Activated CD4-positive, alpha-beta T cell treated with anti-CD3 and anti-CD28 coated beads, Interleukin-2, Interleukin-6, amounts not matched to agents 100 ng/mL and 50 ng/mL, durations not matched to agents 16 hours and 8 hours (primary cell): ENCODE measurements at regions not wholly inside any gene's neighbourhood (a gene's known extent, or its start where the extent isn't known, plus 50 kb on each side); places are given as distances from the start of the nearest gene placed in this dataset.
A peak's percentile ranks its signal among the peaks of the same experiment; 100 is the strongest.

Source experiments
- DNase-seq: peaks from one replicate; pipeline ENCODE4 v3.0.0-alpha.2; 2020

DNA sequence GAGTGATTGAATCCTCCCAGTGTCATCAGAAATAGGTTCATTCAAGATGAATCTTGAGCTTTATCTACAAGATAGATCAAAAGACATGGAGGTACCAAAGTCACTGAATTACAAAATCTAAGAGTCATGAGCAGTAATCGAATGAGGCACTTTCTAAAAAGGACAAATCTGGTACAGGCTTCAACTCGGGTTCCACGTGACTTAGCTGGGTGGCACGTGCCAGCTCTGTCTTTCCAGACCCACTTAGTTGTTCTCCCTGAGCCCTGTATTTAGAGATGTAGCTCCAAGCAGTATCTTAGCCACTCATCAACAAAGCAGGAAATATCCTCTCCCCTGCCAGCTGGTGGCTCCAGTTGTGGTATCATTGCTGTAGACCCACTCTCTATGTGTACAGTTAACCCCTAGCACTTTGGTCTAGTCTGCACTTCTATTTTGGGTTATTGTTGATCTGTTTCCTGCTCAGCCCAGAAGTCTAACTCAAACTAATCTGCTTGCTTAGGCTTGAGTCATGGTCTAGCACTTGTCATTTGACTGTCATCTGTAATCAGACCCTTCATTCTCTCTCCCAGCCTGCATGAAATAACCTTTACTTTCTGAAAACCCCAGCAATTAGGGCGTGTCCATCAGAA, 528.7 kb downstream of the ETS1 start:
- DNase-seq, result no peak

DNA sequence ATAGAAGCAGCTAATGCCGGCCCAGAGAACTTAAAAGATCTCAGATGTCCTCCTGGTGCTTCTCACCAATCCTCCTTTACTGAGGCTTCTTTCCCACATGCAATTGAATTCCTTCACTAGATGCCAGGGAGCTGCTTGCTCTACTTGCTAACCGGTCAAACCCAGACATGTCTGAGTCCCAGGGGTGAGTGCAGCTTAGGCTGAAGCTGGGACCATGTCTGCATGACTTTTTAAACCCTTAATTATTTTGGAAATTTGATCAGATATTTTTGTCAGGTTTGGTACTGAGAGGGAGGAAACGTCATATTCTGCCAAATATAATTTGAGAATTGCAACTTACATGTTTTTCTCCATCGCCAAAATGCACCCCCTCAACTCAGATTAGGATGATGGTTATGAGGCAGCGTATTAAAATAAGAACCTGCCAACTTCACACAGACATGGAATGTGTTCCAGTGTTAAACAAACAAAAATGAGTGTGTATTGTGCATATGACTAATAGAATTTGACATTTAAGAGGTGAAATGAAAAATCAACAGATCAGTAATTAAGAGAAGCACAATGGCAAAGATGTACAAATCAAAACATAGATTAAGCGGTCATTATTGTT, 529.5 kb downstream of the ETS1 start:
- DNase-seq, result no peak

- DNase-seq, result no peak
Observed at GRCh38 chr11:128055576-128056217, 531.7 kb downstream of the ETS1 start.

- no peak for DNase-seq
Observed at GRCh38 chr11:128053981-128054931, 533.1 kb downstream of the ETS1 start.

- peak; percentile 46 for DNase-seq
Observed at GRCh38 chr11:128052912-128053641, 534.3 kb downstream of the ETS1 start.

DNA sequence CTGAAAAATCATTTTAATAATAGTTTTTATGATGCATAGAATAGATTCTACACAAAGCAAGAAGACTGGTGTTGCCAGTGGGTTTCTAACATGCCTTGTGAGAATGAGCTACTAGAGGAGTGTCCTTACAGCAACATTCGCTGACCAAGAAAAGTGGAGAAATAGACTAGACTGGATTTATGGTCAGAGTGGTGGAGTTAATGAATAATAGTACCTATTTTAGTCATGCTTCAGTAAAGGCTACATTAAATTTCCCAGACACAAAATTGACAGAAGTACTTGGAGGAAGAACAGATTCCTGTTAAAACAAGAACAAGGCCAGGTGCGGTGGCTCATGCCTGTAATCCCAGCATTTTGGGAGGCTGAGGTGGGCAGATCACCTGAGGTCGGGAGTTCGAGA, 539.2 kb downstream of the ETS1 start:
- no peak for DNase-seq

DNA sequence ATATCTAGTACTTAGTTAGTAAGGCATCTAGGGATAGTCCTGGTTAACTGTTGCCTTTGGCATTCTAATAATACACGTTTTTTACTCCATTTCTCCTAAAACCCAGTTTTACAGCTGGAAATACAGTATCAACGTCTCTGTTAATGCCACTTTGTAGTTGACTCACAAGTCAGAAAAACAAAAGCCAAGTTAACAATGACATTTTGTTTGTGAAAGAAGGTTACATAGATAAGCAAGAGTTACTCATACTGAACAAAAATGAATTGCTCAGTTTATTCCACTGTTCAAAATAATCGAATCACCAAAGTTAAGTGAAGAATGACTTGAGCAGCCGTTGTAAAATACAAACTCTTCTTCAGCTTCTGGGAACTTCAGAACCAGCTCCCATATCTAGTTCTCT, 540.3 kb downstream of the ETS1 start:
- no peak for DNase-seq

GRCh38 chr11:128046213-128046612, 541.1 kb downstream of the ETS1 start:
- no peak for DNase-seq

DNA sequence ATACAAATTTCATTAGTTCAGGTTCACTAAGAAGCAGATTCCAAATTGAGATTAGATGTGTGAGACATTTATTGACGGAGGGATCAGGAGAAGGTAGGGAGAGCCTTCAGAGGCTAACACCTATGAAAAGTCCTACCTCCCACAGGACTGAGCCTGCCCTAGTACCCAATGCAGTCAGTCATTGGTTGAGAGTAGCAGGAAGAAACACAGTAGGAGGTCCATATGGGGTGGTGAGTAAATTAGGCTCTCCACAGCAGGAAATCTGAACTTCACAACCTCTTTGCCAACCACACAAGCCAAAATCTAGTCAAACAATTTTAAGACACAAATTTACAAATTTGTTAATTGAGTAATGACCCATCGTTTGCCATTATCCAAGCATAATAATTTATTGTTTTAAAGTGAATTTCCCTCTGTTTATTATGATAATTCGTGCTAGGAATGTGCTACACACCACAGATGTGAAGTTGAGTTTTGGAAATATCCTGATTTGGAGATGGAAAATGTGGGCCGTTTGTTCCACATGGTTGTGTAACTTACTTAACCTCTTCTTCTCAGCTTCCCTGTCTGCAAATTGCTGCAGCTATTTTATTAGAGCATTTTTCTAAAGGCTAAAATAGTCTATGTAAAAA, 542.1 kb downstream of the ETS1 start:
- DNase-seq, result no peak

DNA sequence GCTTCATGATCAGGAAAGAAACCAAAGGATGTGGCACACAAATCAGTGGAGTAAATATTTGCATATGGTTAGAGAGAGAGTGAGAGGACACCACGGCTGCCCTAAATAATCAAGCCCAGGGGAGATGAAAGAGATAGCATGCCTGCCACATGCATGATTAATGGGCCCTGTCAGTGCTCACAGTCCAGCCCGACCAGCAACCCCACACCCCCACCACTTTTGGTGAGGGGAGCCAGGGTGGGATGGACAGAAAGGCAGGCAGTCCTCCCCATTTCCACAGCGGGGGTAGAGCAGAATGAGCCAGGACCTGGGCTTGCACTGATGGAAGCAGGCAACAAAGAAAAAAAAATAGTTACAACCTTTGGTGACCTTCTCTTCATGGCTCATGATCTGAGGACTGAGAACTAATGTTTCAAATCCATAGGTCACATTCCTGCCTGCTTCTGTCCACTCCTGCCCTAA, 545.0 kb downstream of the ETS1 start:
- DNase-seq, result no peak

DNA sequence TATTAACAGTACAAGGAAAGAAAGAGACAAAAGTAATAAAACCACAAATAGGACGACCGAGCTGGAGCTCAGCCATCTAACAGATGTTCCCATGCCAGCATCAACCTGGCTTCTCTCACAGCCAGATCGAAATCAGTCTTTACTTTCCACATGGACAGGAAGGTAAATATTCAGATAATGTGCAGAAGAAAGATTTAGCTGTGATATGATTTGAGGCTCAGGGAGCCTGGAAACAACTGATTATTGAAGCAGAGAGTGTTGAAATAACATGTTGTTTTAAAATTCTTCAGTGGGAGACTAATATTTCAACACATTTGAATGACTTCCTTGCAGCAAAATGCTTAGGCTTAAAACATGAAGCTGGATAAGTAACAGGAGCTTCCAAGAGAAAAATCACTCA, 546.8 kb downstream of the ETS1 start:
- no peak for DNase-seq

DNA sequence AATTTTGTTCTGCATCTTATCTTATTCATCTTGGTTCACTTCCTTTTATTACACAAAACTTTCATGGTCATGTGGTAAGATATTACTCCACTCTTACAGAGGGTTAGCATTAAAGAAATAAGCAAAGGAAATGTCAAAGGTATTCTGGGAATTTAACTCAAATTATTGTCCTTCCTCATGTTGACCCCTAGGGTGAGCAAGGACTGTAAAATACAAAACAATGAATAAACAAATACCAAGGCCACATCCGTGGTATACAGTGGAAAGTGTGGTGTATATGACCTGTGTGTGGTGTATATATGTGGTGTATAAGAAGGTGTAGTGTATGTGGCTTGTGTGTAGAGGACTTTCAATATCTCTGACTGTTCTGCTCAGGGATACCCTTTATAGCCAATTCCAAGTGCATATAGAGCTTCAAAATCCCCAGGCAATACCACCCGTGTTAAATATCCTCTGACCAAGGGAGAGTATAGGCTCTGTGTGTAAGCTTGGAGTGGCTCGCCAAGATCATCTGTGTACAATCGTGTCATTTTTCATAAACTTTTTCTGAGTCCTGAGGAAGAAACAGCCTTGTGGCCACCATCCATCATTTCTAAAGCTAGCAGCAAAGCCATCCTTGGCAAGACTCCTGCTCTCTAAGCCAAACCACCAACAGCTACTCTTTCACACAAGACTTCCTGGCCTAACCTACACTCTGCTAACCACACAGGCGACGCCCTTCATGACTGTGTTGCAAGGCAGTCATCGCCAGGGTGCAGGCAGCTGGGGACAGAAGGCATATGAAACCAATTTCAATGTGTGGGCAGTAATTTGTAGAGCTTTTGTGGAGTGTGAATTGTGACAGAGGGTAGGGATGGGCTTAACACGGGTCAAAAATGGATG, 548.0 kb downstream of the ETS1 start:
- DNase-seq, result peak; percentile 92

GRCh38 chr11:128036556-128037093, 550.7 kb downstream of the ETS1 start:
- DNase-seq, result no peak

GRCh38 chr11:128036006-128036405, 551.4 kb downstream of the ETS1 start:
- DNase-seq, result no peak

- peak; percentile 76 for DNase-seq
Observed at GRCh38 chr11:128031538-128032134, 555.7 kb downstream of the ETS1 start.

- DNase-seq, result no peak
Observed at GRCh38 chr11:128029219-128029722, 558.1 kb downstream of the ETS1 start.

DNA sequence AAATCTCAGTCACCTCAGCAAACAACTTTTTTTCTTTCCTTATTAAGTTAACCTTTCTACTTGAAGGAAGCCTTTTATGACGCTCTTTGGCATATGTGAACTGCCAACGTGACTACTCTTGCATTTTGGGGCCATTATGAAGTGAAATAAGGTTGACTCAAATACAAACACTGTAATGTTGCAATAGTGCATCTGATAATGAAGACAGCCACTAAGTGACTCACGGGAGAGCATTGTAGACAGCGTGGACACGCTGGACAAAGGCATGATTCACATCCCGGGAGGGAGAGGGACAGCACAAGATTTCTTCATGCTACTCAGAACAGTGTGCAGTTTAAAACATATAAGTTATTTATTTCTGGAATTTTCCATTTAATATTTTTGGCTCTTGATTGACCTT, 560.8 kb downstream of the ETS1 start:
- no peak for DNase-seq

DNA sequence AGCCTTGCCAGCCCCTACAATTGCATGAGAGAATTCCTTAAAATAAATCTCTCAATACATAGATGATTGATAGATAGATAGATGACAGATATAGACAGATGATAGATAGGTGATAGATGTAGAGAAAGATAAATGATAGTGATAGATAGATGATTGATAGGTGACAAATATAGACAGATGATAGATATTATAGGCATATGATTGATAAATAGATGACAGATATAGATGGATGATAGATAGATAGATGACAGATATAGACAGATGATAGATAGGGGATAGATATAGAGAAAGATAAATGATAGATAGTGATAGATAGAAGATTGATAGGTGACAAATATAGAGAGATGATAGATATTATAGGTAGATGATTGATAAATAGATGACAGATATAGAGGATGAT, 564.6 kb downstream of the ETS1 start:
- no peak for DNase-seq

DNA sequence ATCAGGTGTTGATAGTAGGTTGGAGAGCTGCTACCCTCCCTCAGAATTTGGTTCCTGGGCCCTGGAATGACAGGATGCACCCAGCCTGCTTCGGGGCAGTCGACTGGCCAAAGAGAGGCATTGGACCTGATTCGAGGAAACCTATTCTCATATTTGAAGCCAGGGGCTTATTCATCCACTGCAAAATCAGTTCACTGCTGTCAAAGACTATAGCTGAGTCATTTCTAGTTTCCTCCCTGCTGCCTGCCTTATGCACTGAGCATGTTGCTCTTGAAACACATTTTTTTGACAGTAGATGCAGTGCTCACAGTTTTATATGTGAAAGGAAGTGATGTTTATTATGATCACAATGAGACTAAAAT, 565.4 kb downstream of the ETS1 start:
- peak; percentile 79 for DNase-seq

- no peak for DNase-seq
Observed at GRCh38 chr11:128021349-128022006, 565.9 kb downstream of the ETS1 start.
